AG04450 (cell line): ENCODE measurements at regions not wholly inside any gene's neighbourhood (a gene's known extent, or its start where the extent isn't known, plus 50 kb on each side); places are given as distances from the start of the nearest gene placed in this dataset.

Source experiments
- CTCF ChIA-PET: fragments of 300-600, 350-600 bp; formaldehyde crosslinking; extraction: SDS; loops from one replicate; lab custom pipeline; 2022; ENCODE audit warnings: antibody characterized with exemption, inconsistent platforms; lab: Charles Lee
- POLR2A ChIA-PET: fragments of 350-600 bp; formaldehyde crosslinking; extraction: SDS; loops from one replicate; lab custom pipeline; 2021; ENCODE audit warnings: antibody characterized with exemption, inconsistent platforms; lab: Yijun Ruan, JAX
- DNase-seq: peaks from one replicate; pipeline ENCODE4 v3.0.0-alpha.2; 2011; ENCODE audit warnings: low read depth, low spot score
- H3K27ac ChIP-seq: one replicate; pipeline ENCODE4 v1.5.1; 2012; ENCODE audit warnings: low read depth, low read length, control low read depth
- H3K27me3 ChIP-seq: one replicate; pipeline ENCODE4 v1.6.0; 2012; ENCODE audit warnings: low read length; ENCODE audit not compliant: control insufficient read depth, insufficient read depth
- H3K4me3 ChIP-seq: 2 replicates; pipeline ENCODE4 v1.5.1; 2011; ENCODE audit warnings: mild to moderate bottlenecking, low read depth, low read length, control low read depth
- H3K9me3 ChIP-seq: 2 replicates; pipeline ENCODE4 v1.5.1; 2012; ENCODE audit warnings: low read length; ENCODE audit not compliant: control insufficient read depth, insufficient read depth
- CTCF ChIP-seq: IDR thresholded peaks from 2 replicates; pipeline ENCODE4 v1.5.1; 2011; ENCODE audit warnings: low read depth, low read length, control low read depth, inconsistent platforms

DNA sequence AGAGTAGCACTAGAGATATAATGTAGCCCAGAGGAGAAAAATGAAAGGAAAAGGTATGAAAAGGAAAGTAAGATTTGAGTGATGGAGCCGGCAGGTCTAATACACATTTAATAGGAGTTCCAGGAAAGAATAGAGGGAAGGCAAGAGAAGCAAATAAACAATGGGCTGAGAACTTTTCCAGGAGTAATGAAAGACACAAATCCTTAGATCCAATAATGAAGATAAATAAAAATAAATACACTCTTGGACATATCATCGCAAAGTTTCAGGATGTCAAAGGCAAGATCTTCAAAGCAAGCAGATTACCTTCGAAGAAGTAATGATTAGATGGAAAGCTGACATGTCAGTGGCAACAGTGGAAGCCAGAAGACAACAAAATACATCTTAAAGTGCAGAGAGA is 102.0 kb upstream of the YWHAQ start:
- ChIA-PET CTCF (no interaction called here), POLR2A (no interaction called here)
- Histone ChIP-seq H3K9me3 (no peaks in the 10 kb centered on the region), H3K27me3 (peaks cover 5% of the 10 kb centered on the region), H3K4me3 (no peak overlapping the region), H3K27ac (no peak overlapping the region)
- TF ChIP-seq CTCF = no peak
- no peak for DNase-seq

DNA sequence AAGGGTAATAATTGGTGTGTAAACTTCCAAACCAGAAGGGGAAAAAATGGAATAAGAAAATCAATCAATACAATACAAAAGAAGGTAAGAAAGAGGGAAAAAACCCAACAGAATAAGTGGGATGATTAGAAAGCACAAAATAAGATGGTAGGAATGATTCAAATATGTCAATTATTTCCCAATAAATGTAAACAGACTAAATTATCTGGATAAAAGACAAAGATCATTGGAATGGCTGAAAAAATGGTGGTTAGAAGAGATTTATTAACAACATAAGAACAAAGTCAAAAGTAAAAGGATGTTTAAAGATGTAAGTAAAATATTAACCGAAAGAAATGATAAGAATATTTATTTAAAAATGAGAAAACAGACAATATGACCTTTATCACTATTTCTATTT is 103.5 kb upstream of the YWHAQ start:
- H3K4me3 ChIP-seq = no peak overlapping the region
- no peak overlapping the region for H3K27ac ChIP-seq
- POLR2A ChIA-PET = no interaction called here
- DNase-seq = no peak
- no peaks in the 10 kb centered on the region for H3K9me3 ChIP-seq
- CTCF ChIA-PET = no interaction called here
- TF ChIP-seq CTCF = no peak
- peaks cover 5% of the 10 kb centered on the region for H3K27me3 ChIP-seq

GRCh38 chr2:9735335-9735734 is 104.5 kb upstream of the YWHAQ start:
- H3K27me3 ChIP-seq = peaks cover 1% of the 10 kb centered on the region
- DNase-seq = no peak
- CTCF ChIA-PET = no interaction called here
- POLR2A ChIA-PET = no interaction called here
- no peak for TF ChIP-seq CTCF
- H3K4me3 ChIP-seq = no peak overlapping the region
- no peak overlapping the region for H3K27ac ChIP-seq
- H3K9me3 ChIP-seq = no peaks in the 10 kb centered on the region

DNA sequence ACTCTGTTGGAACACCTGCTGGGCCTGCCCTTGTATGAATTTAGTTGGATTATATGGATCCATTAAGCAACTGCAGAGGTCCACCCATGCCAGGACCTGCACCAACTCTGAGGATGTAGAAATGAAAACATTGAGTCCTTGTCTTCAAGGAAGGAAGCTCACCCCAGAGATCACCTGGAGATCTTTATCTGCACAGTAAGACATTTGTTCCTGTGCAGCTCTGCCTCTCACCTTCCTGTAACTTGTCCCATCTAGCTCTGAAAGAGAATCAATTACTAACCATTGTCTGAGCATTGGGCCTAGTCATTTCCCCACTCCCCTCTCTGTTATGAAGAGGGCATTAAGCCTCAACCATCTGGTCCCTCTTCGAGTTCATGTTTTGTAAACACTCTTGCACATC is 105.2 kb upstream of the YWHAQ start:
- CTCF ChIA-PET = interaction anchor here (0.9 kb wide), 1 partner anchor 332 kb away, joined by 3 read pairs; no protein-coding TSS in a partner anchor
- POLR2A ChIA-PET = no interaction called here
- DNase-seq = no peak
- Histone ChIP-seq H3K27me3 (no peaks in the 10 kb centered on the region), H3K4me3 (no peak overlapping the region), H3K27ac (no peak overlapping the region), H3K9me3 (no peaks in the 10 kb centered on the region)
- TF ChIP-seq CTCF = no peak

DNA sequence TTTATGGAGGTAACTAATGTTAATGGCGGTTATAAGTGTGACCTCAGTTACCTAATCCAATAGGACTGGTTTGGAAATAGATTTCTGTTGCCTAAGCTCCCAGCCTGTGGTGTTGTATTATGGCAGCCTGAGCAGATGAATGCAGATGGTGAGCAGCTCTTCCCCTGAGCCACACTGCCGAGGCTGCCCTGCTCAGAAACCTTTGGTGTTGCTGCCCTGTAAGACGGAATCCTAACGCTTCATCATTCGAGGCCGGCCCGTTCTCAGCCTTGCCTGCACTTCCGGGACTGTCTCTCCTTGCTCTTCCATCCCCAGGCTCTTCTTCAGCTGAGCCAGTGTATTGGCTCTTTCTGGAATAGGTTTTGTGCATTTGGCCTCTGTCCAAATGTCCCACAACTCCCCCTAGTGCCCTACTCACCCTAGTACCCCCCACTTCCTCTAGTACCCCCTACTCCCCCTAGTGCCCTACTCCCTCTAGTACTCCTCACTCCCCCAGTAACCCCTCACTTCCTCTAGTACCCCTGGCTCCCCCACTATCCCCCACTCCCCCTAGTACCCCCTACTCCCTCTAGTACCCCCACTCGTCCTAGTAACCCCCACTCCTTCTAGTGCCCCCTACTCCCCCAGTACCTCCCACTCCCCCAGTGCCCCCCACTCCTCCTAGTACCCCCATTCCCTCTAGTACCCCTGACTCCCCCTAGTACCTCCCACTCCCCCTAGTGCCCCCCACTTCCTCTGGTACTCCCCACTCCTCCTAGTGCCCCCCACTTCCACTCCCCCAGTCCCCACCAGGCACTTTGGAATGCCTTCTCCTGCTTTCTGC is 106.0 kb upstream of the TAF1B start:
- no peak overlapping the region for H3K27ac ChIP-seq
- H3K4me3 ChIP-seq = no peak overlapping the region
- H3K27me3 ChIP-seq = no peaks in the 10 kb centered on the region
- CTCF ChIA-PET = no interaction called here
- no peak; the same call in 1 of the 2 replicates for TF ChIP-seq CTCF
- DNase-seq = no peak
- POLR2A ChIA-PET = interaction anchor here (1.2 kb wide), 1 partner anchor 106 kb away, joined by 7 read pairs; the partner anchor contains the start of gene YWHAQ
- H3K9me3 ChIP-seq = no peaks in the 10 kb centered on the region
